DND-41 (cell line): ENCODE measurements at regions not wholly inside any gene's neighbourhood (a gene's known extent, or its start where the extent isn't known, plus 50 kb on each side); places are given as distances from the start of the nearest gene placed in this dataset.

Source experiments
- EZH2 ChIP-seq: IDR thresholded peaks from 3 replicates; pipeline ENCODE4 v1.6.1; 2012; ENCODE audit warnings: borderline replicate concordance, low read depth, mild to moderate bottlenecking, moderate library complexity, low read length, inconsistent platforms; ENCODE audit not compliant: severe bottlenecking
- TF ChIP-seq, protein P1 (sequence below): IDR thresholded peaks from 2 replicates; pipeline ENCODE4 v1.5.1; 2012; ENCODE audit warnings: borderline replicate concordance, low read length, moderate library complexity, mild to moderate bottlenecking; ENCODE audit not compliant: poor library complexity, severe bottlenecking; ENCODE audit errors: extremely low read depth

DNA sequence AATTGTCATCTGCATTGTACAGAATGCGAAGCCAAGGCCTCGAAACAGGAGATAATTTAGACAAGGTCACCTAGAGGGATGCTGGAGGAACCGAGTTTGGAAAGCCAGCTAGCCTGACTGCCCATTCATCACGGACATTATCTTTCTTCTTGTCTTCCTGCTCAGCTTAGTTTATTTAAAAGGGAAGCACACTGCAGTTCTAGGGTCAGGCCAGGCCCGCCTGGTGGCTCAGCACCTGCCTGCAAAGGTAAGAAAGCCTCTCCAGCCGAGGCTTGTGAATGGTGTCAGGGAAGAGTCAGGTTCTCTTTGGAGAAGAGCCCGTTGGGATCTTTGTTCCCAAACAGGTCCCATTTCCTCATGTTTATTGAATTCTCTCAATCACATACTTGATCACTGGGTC, 246.5 kb downstream of the BLID start:
- TF ChIP-seq, protein P1, sequence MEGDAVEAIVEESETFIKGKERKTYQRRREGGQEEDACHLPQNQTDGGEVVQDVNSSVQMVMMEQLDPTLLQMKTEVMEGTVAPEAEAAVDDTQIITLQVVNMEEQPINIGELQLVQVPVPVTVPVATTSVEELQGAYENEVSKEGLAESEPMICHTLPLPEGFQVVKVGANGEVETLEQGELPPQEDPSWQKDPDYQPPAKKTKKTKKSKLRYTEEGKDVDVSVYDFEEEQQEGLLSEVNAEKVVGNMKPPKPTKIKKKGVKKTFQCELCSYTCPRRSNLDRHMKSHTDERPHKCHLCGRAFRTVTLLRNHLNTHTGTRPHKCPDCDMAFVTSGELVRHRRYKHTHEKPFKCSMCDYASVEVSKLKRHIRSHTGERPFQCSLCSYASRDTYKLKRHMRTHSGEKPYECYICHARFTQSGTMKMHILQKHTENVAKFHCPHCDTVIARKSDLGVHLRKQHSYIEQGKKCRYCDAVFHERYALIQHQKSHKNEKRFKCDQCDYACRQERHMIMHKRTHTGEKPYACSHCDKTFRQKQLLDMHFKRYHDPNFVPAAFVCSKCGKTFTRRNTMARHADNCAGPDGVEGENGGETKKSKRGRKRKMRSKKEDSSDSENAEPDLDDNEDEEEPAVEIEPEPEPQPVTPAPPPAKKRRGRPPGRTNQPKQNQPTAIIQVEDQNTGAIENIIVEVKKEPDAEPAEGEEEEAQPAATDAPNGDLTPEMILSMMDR = no peak
- TF ChIP-seq EZH2 = no peak
